NCI-H1048 (cell line): ENCODE measurements at regions not wholly inside any gene's neighbourhood (a gene's known extent, or its start where the extent isn't known, plus 50 kb on each side); places are given as distances from the start of the nearest gene placed in this dataset.

Source experiments
- DNase-seq: peaks from one replicate; lab custom pipeline; 2025; lab: John Stamatoyannopoulos, UW

DNA sequence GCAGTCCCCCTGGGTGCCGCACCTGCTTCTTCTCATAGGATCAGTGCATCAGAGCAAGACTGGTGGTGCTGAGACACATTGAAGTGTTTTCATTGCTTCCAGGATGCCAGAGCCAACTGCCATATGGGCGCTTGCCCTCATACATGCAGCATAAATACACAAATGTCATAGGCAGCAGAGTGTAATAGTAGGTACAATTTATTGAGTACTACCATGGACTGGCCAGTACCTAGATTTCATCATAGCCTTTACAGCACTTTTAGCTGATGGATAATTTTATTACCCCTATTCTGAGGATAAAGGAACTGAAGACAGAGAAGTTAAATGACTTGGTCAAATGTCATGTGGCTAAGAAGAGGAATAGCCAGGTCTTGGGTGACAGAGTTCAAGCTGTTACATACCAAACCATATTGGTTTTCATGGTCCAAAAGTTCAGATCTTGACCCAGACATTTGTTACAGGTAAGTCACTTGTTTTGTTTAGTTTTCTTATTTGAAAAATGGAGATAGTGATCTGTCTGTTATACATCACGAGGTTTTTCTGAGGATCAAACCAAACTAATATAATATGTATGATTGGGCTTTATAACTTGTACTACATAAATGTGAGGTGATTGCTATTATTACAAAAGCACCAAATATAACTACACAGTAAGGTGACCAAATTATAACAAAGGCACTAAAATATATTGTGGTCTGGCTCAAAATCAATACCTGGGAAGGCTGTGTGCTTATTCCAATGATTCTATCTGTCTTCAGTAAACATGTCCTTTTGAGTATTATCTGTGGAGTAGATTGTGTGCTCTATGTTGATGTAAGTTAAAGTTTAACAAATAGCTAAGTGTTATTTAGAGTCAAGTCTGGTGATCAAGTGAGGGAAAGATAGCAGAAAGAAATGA lies 151.9 kb upstream of the CYRIA start:
- no peak for DNase-seq

- DNase-seq: no peak
Measured at GRCh38 chr2:16816522-16816921, 150.9 kb upstream of the CYRIA start.

GRCh38 chr2:16816016-16816415 lies 150.4 kb upstream of the CYRIA start:
- no peak for DNase-seq

GRCh38 chr2:16813593-16813992 lies 148.0 kb upstream of the CYRIA start:
- DNase-seq: no peak

- no peak for DNase-seq
Measured at GRCh38 chr2:16798472-16798871, 132.8 kb upstream of the CYRIA start.

DNA sequence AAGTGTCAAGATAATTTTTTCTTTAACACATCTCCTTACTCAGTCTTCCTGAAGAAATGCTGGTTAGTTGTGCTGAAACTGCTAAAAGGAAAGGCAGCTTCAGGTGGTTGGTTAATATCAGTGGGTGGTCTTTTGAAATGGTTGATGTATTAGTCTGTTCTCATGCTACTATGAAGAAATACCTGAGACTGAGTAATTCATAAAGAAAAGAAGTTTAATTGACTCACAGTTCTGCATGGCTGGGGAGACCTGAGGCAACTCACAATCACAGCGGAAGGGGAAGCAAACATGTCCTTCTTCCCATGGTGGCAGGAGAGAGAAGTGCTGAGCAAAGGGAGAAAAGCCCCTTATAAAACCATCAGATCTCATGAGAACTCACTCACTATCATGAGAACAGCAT lies 125.9 kb upstream of the CYRIA start:
- no peak for DNase-seq

DNA sequence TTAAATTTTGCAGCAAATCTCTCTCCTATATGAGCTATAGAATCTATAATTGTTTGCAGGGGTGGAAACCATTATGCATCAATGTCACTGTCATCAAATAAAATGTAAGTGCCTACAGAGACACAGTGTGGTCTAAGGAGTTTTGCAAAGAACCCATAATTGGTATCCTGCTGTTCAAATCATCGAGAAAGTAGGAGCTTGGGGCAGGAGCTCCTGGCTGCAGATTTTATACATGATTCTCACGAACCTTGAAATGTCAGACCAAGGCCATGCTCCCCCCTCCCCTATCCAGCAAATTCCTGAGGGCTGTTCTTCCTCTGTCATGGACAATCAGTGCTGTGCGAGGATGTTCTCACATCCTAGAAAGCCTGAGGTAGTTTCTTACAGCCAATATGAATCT lies 119.5 kb upstream of the CYRIA start:
- DNase-seq: no peak

GRCh38 chr2:16784652-16785051 lies 119.0 kb upstream of the CYRIA start:
- DNase-seq: no peak

DNA sequence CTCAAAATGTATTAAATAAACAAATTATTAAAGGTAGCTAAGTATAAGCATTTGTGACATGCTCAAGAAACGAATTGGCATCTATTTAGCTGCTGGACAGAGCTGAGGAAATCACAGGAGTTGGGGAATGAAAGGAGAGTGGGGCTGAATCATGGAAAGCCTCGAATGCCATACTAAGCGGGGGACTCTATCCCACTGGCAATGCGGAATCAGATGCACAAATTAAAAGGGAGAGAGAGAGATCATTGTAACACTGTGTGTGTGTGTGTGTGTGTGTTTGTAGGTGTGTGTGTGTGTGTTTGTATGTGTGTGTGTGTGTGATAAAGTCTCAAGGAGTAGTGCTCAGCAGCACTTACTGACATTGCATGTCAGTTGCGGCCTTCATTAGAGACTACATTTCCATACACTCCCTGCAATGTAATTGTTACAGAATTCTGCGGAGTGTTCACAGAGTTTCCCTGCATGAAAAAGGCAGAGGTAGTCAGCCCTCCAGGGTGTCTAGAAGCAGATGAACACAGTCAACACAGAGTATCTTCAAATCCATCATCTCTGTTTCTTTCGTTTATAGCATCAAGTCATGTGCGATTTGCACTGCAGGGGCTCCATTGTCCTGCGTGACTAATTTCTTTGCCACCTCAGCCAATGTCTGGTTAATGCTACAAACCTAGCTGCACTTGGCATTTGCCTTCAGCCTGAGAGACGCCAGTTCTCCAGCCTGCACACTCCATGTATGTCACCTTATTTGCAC lies 111.7 kb upstream of the CYRIA start:
- DNase-seq: no peak

DNA sequence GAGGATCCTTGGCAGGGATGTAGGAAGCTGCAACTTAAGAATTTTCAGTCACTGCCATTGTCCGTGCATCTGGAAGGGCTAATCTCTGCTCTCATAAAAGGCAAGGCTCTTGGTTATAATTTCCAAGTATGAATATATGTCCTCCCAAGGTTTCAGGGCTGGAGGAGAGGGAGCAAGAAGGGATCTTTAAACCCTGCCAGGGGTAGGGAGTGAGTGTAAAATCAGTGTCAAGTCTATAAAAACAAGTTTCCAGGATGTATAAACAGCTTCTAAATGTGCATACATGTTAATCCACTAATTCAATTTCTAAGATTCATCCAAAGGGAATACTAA lies 110.2 kb upstream of the CYRIA start:
- no peak for DNase-seq

DNA sequence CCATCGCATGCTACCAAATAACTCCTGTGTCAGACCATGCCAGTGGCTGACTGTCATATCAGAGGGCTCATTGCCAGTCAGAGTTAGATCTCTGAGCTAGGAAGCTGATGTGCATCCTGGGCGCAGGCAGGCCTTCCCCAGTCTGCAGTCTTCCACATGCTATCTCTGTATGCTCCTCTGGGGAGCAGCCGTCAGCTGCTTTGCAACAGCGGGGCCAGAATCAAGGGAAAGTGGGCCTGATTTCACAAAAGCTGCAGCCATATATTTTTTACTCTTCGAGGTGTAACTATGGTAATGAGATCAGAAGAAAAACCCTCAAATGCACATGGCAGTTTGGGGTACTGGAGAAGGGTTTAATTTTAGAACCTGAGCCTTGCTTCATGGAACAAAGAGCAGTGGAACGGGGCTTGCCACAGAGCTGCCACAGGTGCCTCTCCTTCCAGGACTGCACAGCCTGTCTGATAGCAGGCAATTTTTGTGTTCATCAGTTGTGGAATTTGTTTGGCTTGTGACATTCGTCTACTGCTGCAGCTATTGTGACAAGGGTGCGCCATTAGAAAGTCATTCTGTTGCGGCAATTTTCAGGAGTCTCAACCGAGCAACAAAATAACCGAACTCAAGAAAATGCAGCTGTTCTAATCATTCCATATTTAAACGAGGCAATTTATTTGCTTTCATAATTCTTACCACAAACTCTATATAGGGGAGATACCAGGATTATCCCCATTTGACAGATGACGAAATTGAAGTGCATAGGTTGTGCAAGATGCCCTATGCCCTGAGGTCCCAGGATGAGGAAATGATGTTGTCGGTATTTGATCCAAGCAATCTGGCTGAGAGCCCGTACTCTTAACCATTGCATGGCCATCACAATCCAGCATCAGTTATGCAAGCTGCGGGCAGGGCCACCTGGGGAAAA lies 109.6 kb upstream of the CYRIA start:
- no peak for DNase-seq

- no peak for DNase-seq
Measured at GRCh38 chr2:16774091-16774490, 108.5 kb upstream of the CYRIA start.

DNA sequence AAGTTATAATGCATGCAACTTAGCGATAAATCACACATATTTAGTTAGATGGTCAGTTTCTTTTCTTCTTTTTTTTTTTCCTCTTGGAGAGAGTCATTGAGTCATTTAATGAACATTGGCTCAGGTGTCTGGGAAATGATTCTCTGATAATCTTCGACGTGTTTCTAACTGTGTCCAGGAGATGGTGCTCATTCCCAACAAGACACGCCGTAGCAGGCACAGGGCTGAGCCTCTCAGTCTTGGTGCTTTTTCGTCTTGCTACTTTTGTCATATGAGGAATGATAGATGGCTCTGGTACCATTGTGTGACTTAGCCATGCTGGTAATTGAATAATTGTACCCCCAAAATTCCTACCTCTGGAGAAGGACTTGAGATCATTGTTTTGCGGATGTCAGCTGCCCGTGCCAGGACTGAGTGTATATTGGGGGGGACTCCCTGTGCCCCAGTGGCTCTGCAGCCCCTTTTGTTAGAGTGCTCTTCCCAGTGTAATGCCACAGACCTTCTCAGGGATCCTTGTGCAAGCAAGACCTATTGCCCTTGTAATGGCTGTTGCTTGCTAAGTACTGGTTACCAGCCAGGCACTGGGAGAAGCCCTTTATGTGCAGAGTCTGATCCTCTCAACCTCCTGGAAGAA lies 107.6 kb upstream of the CYRIA start:
- peak; percentile 15 for DNase-seq

DNA sequence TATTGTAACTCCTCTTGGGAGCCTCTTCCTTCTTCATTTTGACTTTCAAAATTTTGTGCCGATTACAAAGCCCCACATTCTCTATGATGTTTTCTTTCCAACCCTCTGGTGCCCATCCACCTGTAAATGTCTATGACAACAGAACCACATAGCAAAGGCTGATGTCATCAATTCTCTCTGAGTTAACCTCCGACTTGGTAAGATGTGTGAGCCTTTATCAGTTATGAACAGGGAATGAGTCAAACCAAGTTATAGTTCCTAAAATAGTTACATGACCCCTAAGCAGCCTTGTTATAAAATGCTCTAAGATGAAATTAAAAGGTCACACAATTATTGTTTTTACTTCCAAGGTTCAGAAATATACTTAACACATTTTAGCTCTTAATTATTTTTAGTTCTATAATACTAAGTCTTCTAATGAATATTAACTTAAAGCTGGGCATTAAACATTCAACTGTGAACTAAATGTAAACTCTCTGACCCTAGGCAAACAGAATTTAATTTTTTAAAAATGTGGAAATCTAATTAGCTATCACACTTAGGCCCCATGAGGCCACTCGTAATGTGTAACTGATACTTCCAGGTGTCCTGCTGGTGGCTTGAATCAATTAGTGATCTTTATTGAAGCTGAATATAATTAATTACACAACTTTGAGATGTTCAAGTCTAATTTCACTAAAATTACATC lies 102.3 kb upstream of the CYRIA start:
- DNase-seq: no peak

DNA sequence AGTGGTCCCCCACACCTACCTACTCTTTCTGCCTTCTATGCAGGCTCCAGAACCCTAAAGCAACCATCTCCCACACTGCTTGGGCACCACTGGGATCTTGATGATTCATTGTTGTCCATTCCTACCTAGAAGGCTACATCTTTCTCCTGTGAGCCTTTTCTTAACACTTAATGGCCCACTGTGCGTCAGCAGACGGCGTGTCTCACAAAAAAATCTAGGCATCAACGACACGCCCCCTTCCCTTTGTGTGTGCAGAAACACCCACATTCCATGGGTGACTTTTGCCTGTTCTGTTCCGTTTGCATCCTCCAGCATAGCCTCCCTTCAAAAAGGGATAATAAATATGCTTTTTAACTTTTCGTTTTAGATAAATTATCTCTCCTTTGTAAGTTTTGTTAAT lies 99.7 kb upstream of the CYRIA start:
- DNase-seq: no peak

DNA sequence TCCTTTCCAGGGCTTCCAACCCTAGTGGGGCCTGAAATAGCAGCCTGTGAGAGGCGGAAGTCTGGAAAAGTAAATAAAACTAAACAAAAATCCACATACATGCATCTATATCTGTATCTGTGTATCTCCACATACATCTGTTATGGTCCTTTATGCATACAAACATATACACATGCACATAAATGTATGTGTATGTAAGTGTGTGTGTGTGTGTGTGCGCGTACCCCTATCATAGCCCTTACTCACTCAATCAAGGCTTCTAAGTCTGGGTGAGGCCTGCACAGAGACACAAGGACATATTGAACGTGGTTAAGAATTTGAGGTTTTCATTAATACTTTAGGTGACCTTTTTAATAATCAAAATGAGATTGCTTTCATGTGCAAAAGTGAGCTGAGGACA lies 98.9 kb upstream of the CYRIA start:
- DNase-seq: no peak

DNA sequence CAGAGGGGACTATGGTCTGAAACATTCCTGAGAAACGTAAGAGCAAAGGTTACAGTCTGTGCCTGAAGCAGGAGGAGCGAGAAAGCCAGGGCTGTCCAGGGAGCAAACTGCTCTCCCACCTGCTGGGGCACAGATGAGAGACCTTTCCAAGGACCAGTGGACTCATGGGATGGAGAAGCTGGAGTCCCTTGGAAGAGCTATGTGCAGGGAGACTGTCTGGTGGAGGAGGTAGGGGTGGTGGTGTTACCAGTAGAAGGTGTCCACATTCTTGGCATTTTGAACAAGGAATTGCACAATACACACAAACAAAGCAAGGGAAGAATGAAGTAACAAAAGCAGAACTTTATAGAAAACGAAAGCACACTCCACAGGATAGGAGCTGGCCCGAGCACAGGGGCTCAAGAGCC lies 97.9 kb upstream of the CYRIA start:
- no peak for DNase-seq

DNA sequence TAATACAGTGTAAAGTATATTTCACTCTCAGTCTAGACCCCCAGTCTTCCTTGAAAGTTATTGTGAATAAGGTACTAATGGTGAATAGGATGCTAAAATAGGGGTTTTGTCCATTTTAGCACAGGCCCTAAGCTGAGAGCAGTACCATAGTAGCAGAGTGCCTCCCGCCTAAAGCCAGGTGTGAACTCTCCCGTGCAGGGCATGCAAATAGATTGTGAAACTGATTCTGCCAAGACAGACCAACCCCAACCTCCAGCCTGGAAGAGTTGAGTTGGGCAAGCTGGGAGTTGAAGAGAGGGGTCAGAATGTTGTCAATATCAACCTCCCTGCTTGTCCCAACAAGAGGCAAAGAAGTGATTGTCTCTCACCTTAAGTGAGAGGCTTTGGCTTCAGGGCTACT lies 97.4 kb upstream of the CYRIA start:
- no peak for DNase-seq

DNA sequence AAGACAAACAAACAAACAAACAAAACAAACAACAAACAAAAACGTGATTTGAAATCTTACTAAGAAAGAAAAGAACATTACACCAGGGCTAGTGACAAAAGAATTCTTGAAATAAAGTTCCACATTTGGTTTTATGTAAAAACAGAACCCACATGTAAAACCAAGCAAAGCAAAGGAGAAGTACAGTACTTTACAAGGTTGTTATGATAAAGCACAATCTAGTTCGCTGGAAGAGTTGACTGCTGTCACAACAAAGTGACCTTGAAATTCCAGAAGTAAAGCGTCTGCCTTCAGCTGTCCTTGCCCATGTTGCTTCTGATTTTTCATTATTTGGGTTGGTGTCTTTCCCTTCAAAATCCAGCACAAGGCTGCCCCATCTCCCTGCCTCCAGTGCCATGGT lies 94.8 kb upstream of the CYRIA start:
- no peak for DNase-seq

- peak; percentile 27 for DNase-seq
Measured at GRCh38 chr2:16756831-16757644, 91.4 kb upstream of the CYRIA start.

DNA sequence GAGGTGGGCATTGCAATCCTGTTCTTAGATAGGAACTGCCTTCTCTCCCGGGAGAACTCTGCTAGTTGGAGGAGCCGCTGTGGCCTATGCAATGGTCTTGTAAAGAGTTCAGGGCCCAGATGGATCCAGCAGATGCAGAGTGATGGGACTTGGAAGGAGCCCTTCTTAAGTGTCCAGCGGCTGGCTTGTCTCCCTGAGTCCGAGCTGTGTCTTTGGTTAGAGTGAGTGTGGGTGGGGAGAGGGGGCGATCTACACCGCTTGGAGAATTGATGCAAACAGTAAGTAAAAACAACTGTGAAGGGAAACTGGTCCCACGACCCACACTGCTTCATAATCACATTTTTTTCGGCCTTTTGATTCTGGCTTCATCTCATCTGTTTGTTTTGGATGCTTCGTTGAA lies 89.8 kb upstream of the CYRIA start:
- DNase-seq: no peak
